ENCODE measurements at regions not wholly inside any gene's neighbourhood (a gene's known extent, or its start where the extent isn't known, plus 50 kb on each side); places are given as distances from the start of the nearest gene placed in this dataset.

- Histone ChIP-seq H3K27ac (ENCODE audit: extremely low read depth, low read depth, low read length) (no peak overlapping the region), H3K36me3 (ENCODE audit: control insufficient read depth in 2 of 2, insufficient read depth in 1 of 2, low read length in 2 of 2) (no peaks in the 10 kb centered on the region), H3K9me3 (ENCODE audit: control insufficient read depth, insufficient read depth, low read depth, low read length) (no peaks in the 10 kb centered on the region), H3K4me1 (ENCODE audit: control insufficient read depth, insufficient read depth, low read length) (no peaks in the 10 kb centered on the region), H3K4me3 (ENCODE audit: low read depth, low read length) (no peak overlapping the region)
- POLR2A ChIA-PET = no interaction called here
- CTCF ChIA-PET = no interaction called here
- no peak for TF ChIP-seq YY1 (tag by site-specific recombination; IDR thresholded peaks at IDR 0.05)
- no peak for TF ChIP-seq ZNF248 (tag by site-specific recombination; IDR thresholded peaks at IDR 0.05)
- TF ChIP-seq ZNF670 (tag by site-specific recombination; IDR thresholded peaks at IDR 0.05; ENCODE audit: low read depth) = no peak
- no peak for TF ChIP-seq ZNF280D (tag by site-specific recombination; IDR thresholded peaks at IDR 0.05)
- TF ChIP-seq FEZF1 (tag by site-specific recombination; IDR thresholded peaks at IDR 0.05) = no peak
- no peak for TF ChIP-seq HIC1 (tag by site-specific recombination; IDR thresholded peaks at IDR 0.05)
- no peak for TF ChIP-seq ZNF24 (tag by site-specific recombination; IDR thresholded peaks at IDR 0.05)
- TF ChIP-seq ZSCAN23 (tag by site-specific recombination; IDR thresholded peaks at IDR 0.05) = no peak
- TF ChIP-seq SETDB1 (IDR thresholded peaks at IDR 0.05; ENCODE audit: insufficient read length, low read length) = no peak
- TF ChIP-seq MZF1 (tag by site-specific recombination; IDR thresholded peaks at IDR 0.05; ENCODE audit: borderline replicate concordance) = no peak
- TF ChIP-seq GLIS1 (tag by site-specific recombination; IDR thresholded peaks at IDR 0.05) = no peak
- no peak for TF ChIP-seq ZNF19 (tag by site-specific recombination; IDR thresholded peaks at IDR 0.05; ENCODE audit: low read depth)
- TF ChIP-seq ZNF121 (tag by site-specific recombination; IDR thresholded peaks at IDR 0.05) = no peak
- no peak for TF ChIP-seq ZSCAN16 (tag by site-specific recombination; IDR thresholded peaks at IDR 0.05)
- no peak for TF ChIP-seq ZNF366 (tag by site-specific recombination; conservative IDR thresholded peaks at IDR 0.05)
- TF ChIP-seq KLF1 (tag by site-specific recombination; IDR thresholded peaks at IDR 0.05) = no peak
- no peak for TF ChIP-seq ZNF510 (tag by site-specific recombination; IDR thresholded peaks at IDR 0.05; ENCODE audit: insufficient replicate concordance)
- TF ChIP-seq ZNF677 (tag by site-specific recombination; IDR thresholded peaks at IDR 0.05) = no peak
- no peak for TF ChIP-seq ZNF266 (tag by site-specific recombination; IDR thresholded peaks at IDR 0.05; ENCODE audit: low read depth)
- no peak for TF ChIP-seq SP7 (tag by site-specific recombination; IDR thresholded peaks at IDR 0.05)
Observed at GRCh38 chr2:78654941-78655340, 370.6 kb upstream of the REG3G start.

GRCh38 chr2:78676921-78677696, 348.4 kb upstream of the REG3G start:
- POLR2A ChIA-PET = no interaction called here
- no peak overlapping the region for H3K27ac ChIP-seq (ENCODE audit: extremely low read depth, low read depth, low read length)
- no peaks in the 10 kb centered on the region for H3K9me3 ChIP-seq (ENCODE audit: control insufficient read depth, insufficient read depth, low read depth, low read length)
- H3K4me1 ChIP-seq (ENCODE audit: control insufficient read depth, insufficient read depth, low read length) = no peaks in the 10 kb centered on the region
- H3K36me3 ChIP-seq (ENCODE audit: control insufficient read depth in 2 of 2, insufficient read depth in 1 of 2, low read length in 2 of 2) = no peaks in the 10 kb centered on the region
- no peak for TF ChIP-seq ZNF585B (tag by site-specific recombination; IDR thresholded peaks at IDR 0.05)
- no peak for TF ChIP-seq ZNF174 (tag by site-specific recombination; IDR thresholded peaks at IDR 0.05)
- TF ChIP-seq ZNF792 (tag by site-specific recombination; IDR thresholded peaks at IDR 0.05) = no peak
- no peak for TF ChIP-seq ZNF549 (tag by site-specific recombination; IDR thresholded peaks at IDR 0.05)
- TF ChIP-seq ZFP41 (tag by site-specific recombination; IDR thresholded peaks at IDR 0.05; ENCODE audit: borderline replicate concordance) = no peak
- TF ChIP-seq ZNF394 (tag by site-specific recombination; IDR thresholded peaks at IDR 0.05; ENCODE audit: borderline replicate concordance) = no peak
- no peak for TF ChIP-seq ZNF837 (tag by site-specific recombination; IDR thresholded peaks at IDR 0.05)
- no peak for TF ChIP-seq ZNF747 (tag by site-specific recombination; IDR thresholded peaks at IDR 0.05)
- no peak for TF ChIP-seq ELK4 (IDR thresholded peaks at IDR 0.05; ENCODE audit: borderline replicate concordance, low read depth, low read length)
- TF ChIP-seq ZNF501 (tag by site-specific recombination; IDR thresholded peaks at IDR 0.05) = no peak
- H3K4me3 ChIP-seq (ENCODE audit: low read depth, low read length) = no peak overlapping the region
- CTCF ChIA-PET = no interaction called here

Measured in HEK293 (cell line).